ENCODE measurements at regions not wholly inside any gene's neighbourhood (a gene's known extent, or its start where the extent isn't known, plus 50 kb on each side); places are given as distances from the start of the nearest gene placed in this dataset.

DNA sequence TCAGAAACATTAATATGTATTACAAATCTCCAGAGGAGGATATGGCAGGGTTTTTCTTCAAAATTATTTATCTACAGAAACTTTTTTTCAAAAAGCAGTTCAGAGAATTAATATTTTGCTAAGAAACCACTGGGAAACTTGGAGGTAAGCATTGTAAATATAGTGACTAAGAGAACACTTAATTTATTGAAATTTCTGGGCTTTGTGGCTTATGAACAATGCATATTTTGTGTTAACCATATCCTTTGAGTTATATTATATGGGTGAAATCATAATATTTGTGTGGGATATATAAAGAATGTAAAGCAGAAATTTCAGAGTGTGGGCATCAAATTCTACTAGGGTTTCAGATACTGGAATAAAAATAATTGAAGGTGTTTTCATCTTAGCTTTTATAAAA lies 1059.2 kb downstream of the ZPLD1 start:
- TF ChIP-seq CTCF (IDR thresholded peaks at IDR 0.05) (no peak), POLR2A (IDR thresholded peaks at IDR 0.05) (no peak)
